Choroid plexus epithelial cell (primary cell): ENCODE measurements at regions not wholly inside any gene's neighbourhood (a gene's known extent, or its start where the extent isn't known, plus 50 kb on each side); places are given as distances from the start of the nearest gene placed in this dataset.
A peak's percentile ranks its signal among the peaks of the same experiment; 100 is the strongest.

ENCODE experiments used
- DNase-seq: peaks from one replicate; pipeline ENCODE4 v3.0.0-alpha.2; 2010; ENCODE audit warnings: low read depth
- H3K4me3 ChIP-seq: 2 replicates; pipeline ENCODE4 v1.5.1; 2011; ENCODE audit warnings: low read depth, mild to moderate bottlenecking, control low read depth, low read length, moderate library complexity
- CTCF ChIP-seq: conservative IDR thresholded peaks from 2 replicates; pipeline ENCODE4 v1.5.1; 2011; ENCODE audit warnings: low read depth, mild to moderate bottlenecking, control low read depth, inconsistent platforms, low read length, moderate library complexity

- DNase-seq = no peak
- no peak for TF ChIP-seq CTCF
Observed at GRCh38 chr20:48385527-48385926, 442.3 kb downstream of the PREX1 start.

GRCh38 chr20:48385114-48385513, 442.7 kb downstream of the PREX1 start:
- TF ChIP-seq CTCF = no peak
- H3K4me3 ChIP-seq = no peak overlapping the region
- no peak for DNase-seq

More at GRCh38 chr20:48385527-48385926, 442.3 kb downstream of the PREX1 start:
- H3K4me3 ChIP-seq = no peak overlapping the region

- TF ChIP-seq CTCF = no peak
- no peak for DNase-seq
- no peak overlapping the region for H3K4me3 ChIP-seq
Observed at GRCh38 chr20:48384147-48384818, 443.5 kb downstream of the PREX1 start.

GRCh38 chr20:48383252-48383651, 444.5 kb downstream of the PREX1 start:
- no peak for TF ChIP-seq CTCF
- no peak for DNase-seq
- H3K4me3 ChIP-seq = no peak overlapping the region

- no peak overlapping the region for H3K4me3 ChIP-seq
- TF ChIP-seq CTCF = no peak
- DNase-seq = no peak
Observed at GRCh38 chr20:48382304-48382703, 445.5 kb downstream of the PREX1 start.

GRCh38 chr20:48381353-48382120, 446.3 kb downstream of the PREX1 start:
- no peak for TF ChIP-seq CTCF
- DNase-seq = peak; percentile 7
- H3K4me3 ChIP-seq = no peak overlapping the region

GRCh38 chr20:48380661-48381060, 447.1 kb downstream of the PREX1 start:
- no peak overlapping the region for H3K4me3 ChIP-seq
- no peak for DNase-seq
- no peak for TF ChIP-seq CTCF
